HEK293T (cell line): ENCODE measurements at regions not wholly inside any gene's neighbourhood (a gene's known extent, or its start where the extent isn't known, plus 50 kb on each side); places are given as distances from the start of the nearest gene placed in this dataset.

Source experiments
- CTCF ChIA-PET: fragments of 350-600 bp; formaldehyde crosslinking; extraction: SDS; loops from one replicate; lab custom pipeline; 2021; ENCODE audit warnings: antibody characterized with exemption, inconsistent platforms; lab: Yijun Ruan, JAX
- POLR2A ChIA-PET: fragments of 350-600 bp; formaldehyde crosslinking; extraction: SDS; loops from one replicate; lab custom pipeline; 2020; ENCODE audit warnings: antibody characterized with exemption, inconsistent platforms; lab: Yijun Ruan, JAX
- DNase-seq: peaks from one replicate; pipeline ENCODE4 v3.0.0; 2012; ENCODE audit warnings: mixed read lengths; ENCODE audit errors: extremely low spot score
- ARNT ChIP-seq: fragments of 450-650 bp; IDR thresholded peaks from 2 replicates; pipeline ENCODE4 v1.6.1; 2017; ENCODE audit warnings: mild to moderate bottlenecking
- BHLHE40 ChIP-seq: fragments of 450-650 bp; IDR thresholded peaks from 2 replicates; pipeline ENCODE4 v1.6.1; 2016; ENCODE audit warnings: mild to moderate bottlenecking, moderate library complexity, borderline replicate concordance
- CTBP1 ChIP-seq: fragments of 450-650 bp; IDR thresholded peaks from 2 replicates; pipeline ENCODE4 v1.6.1; 2016; ENCODE audit warnings: borderline replicate concordance
- ELF4 ChIP-seq: fragments of 450-650 bp; IDR thresholded peaks from 2 replicates; pipeline ENCODE4 v1.6.1; 2017; ENCODE audit warnings: antibody characterized with exemption
- FOXA1 ChIP-seq: fragments of 450-650 bp; IDR thresholded peaks from 2 replicates; pipeline ENCODE4 v1.6.1; 2016; ENCODE audit warnings: mild to moderate bottlenecking
- FOXK2 ChIP-seq: fragments of 450-650 bp; IDR thresholded peaks from 2 replicates; pipeline ENCODE4 v1.6.1; 2016; ENCODE audit warnings: mild to moderate bottlenecking
- FOXM1 ChIP-seq: fragments of 450-650 bp; IDR thresholded peaks from 2 replicates; pipeline ENCODE4 v1.6.1; 2017; ENCODE audit warnings: mild to moderate bottlenecking, borderline replicate concordance
- HDGF ChIP-seq: fragments of 450-650 bp; IDR thresholded peaks from 2 replicates; pipeline ENCODE4 v1.6.1; 2017; ENCODE audit warnings: antibody characterized with exemption, borderline replicate concordance
- L3MBTL2 ChIP-seq: fragments of 450-650 bp; conservative IDR thresholded peaks from 2 replicates; pipeline ENCODE4 v1.6.1; 2016; ENCODE audit warnings: mild to moderate bottlenecking
- LEF1 ChIP-seq: fragments of 450-650 bp; IDR thresholded peaks from 2 replicates; pipeline ENCODE4 v1.6.1; 2017; ENCODE audit warnings: mild to moderate bottlenecking, borderline replicate concordance
- NFRKB ChIP-seq: fragments of 450-650 bp; IDR thresholded peaks from 2 replicates; pipeline ENCODE4 v1.6.1; 2016; ENCODE audit warnings: mild to moderate bottlenecking, moderate library complexity
- SP1 ChIP-seq: fragments of 450-650 bp; IDR thresholded peaks from 2 replicates; pipeline ENCODE4 v1.6.1; 2017
- SUZ12 ChIP-seq: fragments of 450-650 bp; IDR thresholded peaks from 2 replicates; pipeline ENCODE4 v1.6.1; 2016; ENCODE audit warnings: mild to moderate bottlenecking
- TARDBP ChIP-seq: fragments of 450-650 bp; IDR thresholded peaks from 2 replicates; pipeline ENCODE4 v1.6.1; 2016
- ZNF384 ChIP-seq: fragments of 450-650 bp; IDR thresholded peaks from 2 replicates; pipeline ENCODE4 v1.6.1; 2016
- TF ChIP-seq, protein P1 (sequence below): fragments of 450-650 bp; IDR thresholded peaks from 2 replicates; pipeline ENCODE4 v1.6.1; 2016

- ChIA-PET CTCF (no interaction called here), POLR2A (no interaction called here)
- TF ChIP-seq FOXA1 = no peak
- TF ChIP-seq L3MBTL2 = no peak
- TF ChIP-seq LEF1 = no peak
- TF ChIP-seq TARDBP = no peak
- no peak for TF ChIP-seq HDGF
- no peak for TF ChIP-seq ELF4
- TF ChIP-seq, protein P1, sequence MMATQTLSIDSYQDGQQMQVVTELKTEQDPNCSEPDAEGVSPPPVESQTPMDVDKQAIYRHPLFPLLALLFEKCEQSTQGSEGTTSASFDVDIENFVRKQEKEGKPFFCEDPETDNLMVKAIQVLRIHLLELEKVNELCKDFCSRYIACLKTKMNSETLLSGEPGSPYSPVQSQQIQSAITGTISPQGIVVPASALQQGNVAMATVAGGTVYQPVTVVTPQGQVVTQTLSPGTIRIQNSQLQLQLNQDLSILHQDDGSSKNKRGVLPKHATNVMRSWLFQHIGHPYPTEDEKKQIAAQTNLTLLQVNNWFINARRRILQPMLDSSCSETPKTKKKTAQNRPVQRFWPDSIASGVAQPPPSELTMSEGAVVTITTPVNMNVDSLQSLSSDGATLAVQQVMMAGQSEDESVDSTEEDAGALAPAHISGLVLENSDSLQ = no peak
- no peak for TF ChIP-seq SUZ12
- TF ChIP-seq ZNF384 = no peak
- no peak for TF ChIP-seq FOXK2
- no peak for TF ChIP-seq CTBP1
- DNase-seq = no peak
Measured at GRCh38 chr5:163659568-163659902, 154.1 kb downstream of the MAT2B start.

DNA sequence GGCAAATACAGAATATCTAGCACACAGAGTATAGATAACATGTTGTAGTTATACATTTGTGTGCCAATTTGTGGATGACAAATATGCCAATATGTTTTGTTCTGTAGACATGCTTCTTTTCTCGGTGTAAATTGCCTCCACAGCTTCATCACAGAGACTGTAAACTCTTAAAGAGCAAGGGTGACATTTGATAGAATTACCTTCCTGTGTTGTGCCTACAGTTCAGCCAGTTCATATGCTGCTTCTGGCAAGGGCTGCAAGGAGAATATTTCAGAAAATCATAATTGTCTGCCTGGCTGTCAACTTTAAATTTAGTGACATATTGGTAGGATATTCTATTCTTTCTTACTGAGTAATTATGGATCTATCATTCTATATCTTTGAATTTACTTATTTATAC is 155.1 kb downstream of the MAT2B start:
- no peak for DNase-seq
- TF ChIP-seq FOXK2 (no peak), LEF1 (no peak), CTBP1 (no peak), L3MBTL2 (no peak), SP1 (no peak), TARDBP (no peak), ZNF384 (no peak)
- TF ChIP-seq, protein P1 = no peak
- ChIA-PET CTCF (no interaction called here), POLR2A (no interaction called here)

DNA sequence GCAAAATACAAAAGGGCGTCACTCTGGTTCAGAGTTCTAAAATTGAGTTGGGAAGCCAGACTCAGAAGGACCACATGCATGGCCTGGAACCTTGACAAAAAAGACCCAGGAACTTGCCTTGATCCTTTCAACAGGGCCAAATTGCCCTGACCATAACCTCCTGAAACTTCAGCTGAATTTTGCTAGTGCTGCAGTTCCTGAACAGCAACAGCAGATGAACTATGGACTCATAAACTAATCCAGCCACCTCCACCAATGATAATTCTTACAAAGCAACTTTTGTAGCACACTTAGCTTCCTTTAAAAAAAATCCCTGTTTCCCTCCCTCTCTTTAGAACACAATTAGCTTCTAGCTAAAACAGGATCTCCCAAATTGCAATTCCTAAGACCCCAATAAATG is 155.9 kb downstream of the MAT2B start:
- DNase-seq = no peak
- POLR2A ChIA-PET = no interaction called here
- CTCF ChIA-PET = no interaction called here

DNA sequence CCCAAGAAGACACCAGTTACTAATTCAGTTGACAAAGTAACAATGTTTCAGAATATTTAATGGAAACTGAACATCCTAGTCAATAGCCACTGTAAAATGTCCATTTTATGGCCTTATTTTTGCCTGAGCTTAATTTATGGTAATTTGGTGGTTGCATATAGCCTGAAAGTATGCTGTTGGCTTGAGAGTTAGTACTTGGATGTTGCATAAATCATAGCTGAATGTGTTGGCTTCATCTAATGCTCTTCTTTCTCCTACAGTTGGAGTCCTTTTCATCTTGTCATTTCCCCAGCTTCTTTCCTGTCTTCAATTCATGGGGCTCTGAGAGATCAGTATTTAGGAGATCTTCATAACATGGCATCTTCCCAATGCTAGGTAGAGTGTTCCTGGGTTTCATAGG is 164.6 kb downstream of the MAT2B start:
- POLR2A ChIA-PET = no interaction called here
- CTCF ChIA-PET = no interaction called here
- DNase-seq = no peak
- TF ChIP-seq FOXK2 (no peak), ELF4 (no peak), SP1 (no peak), BHLHE40 (no peak), NFRKB (no peak), ZNF384 (no peak), L3MBTL2 (no peak), FOXM1 (no peak), ARNT (no peak), FOXA1 (no peak), LEF1 (no peak), TARDBP (no peak), SUZ12 (no peak), HDGF (no peak), CTBP1 (no peak)
- TF ChIP-seq, protein P1 = no peak

More for the DNA sequence above, 155.9 kb downstream of the MAT2B start:
- no peak for TF ChIP-seq ARNT
- no peak for TF ChIP-seq ZNF384
- no peak for TF ChIP-seq TARDBP
- no peak for TF ChIP-seq FOXM1
- TF ChIP-seq FOXK2 = no peak
- TF ChIP-seq L3MBTL2 = no peak
- no peak for TF ChIP-seq ELF4
- no peak for TF ChIP-seq BHLHE40

- ChIA-PET CTCF (no interaction called here), POLR2A (no interaction called here)
- DNase-seq = no peak
- TF ChIP-seq NFRKB = no peak
- TF ChIP-seq, protein P1 = no peak
- no peak for TF ChIP-seq ARNT
- TF ChIP-seq FOXK2 = no peak
- no peak for TF ChIP-seq ELF4
- no peak for TF ChIP-seq L3MBTL2
- no peak for TF ChIP-seq SP1
- TF ChIP-seq CTBP1 = no peak
- TF ChIP-seq SUZ12 = no peak
- TF ChIP-seq TARDBP = no peak
- TF ChIP-seq FOXM1 = no peak
- TF ChIP-seq ZNF384 = no peak
Measured at GRCh38 chr5:163677092-163677491, 171.7 kb downstream of the MAT2B start.

- TF ChIP-seq TARDBP (no peak), CTBP1 (no peak), SUZ12 (no peak), ARNT (no peak), HDGF (no peak)
- TF ChIP-seq, protein P1 = no peak
- DNase-seq = no peak
- CTCF ChIA-PET = no interaction called here
Measured at GRCh38 chr5:163682234-163682633, 176.8 kb downstream of the MAT2B start.

More at GRCh38 chr5:163682234-163682633, 176.8 kb downstream of the MAT2B start:
- POLR2A ChIA-PET = no interaction called here
